ENCODE measurements at regions not wholly inside any gene's neighbourhood (a gene's known extent, or its start where the extent isn't known, plus 50 kb on each side); places are given as distances from the start of the nearest gene placed in this dataset.
A peak's percentile ranks its signal among the peaks of the same experiment; 100 is the strongest.
"Not testable (repeated sequence)": the region's sequence is repeated elsewhere in the genome, so short reads cannot be mapped to it uniquely, and the experiment has no call there.

- Histone ChIP-seq H3K27ac (peak overlapping the region in 2 of 4 donors; percentile 18 to 23), H3K4me1 (peaks cover 0 to 3% (median 0%) of the 10 kb centered on the region in 4 donors), H3K4me3 (no peak overlapping the region), H3K36me3 (no peaks in the 10 kb centered on the region), H3K27me3 (no peaks in the 10 kb centered on the region), H3K9me3 (peaks cover 0 to 6% (median 0%) of the 10 kb centered on the region in 4 donors)
- TF ChIP-seq EP300 (IDR thresholded peaks at IDR 0.05), result peak in 1 of 2 donors; percentile 70
- no peak for TF ChIP-seq POLR2A (IDR thresholded peaks at IDR 0.05)
- 66 to 72% methylated on average over 3 of the region's 3 CpGs for WGBS, 2 donors
- peak; percentile 80 to 83 for DNase-seq (ENCODE audit: low spot score in 2 of 2)
These were observed 345.2 kb downstream of the GJA1 start for GRCh38 chr6:121780325-121781321.

GRCh38 chr6:121791396-121792315, 356.2 kb downstream of the GJA1 start:
- Histone ChIP-seq H3K9me3 (no peaks in the 10 kb centered on the region), H3K36me3 (no peaks in the 10 kb centered on the region), H3K4me3 (no peak overlapping the region), H3K27me3 (no peaks in the 10 kb centered on the region), H3K4me1 (no peaks in the 10 kb centered on the region), H3K27ac (no peak overlapping the region)
- 78% methylated on average over 6 of the region's 6 CpGs for WGBS, 2 donors
- DNase-seq (ENCODE audit: low spot score in 2 of 2), result no peak
- TF ChIP-seq CTCF (IDR thresholded peaks at IDR 0.05) (no peak), EP300 (IDR thresholded peaks at IDR 0.05) (no peak), POLR2A (IDR thresholded peaks at IDR 0.05) (no peak)

GRCh38 chr6:121794630-121795029, 359.2 kb downstream of the GJA1 start:
- no peak overlapping the region for H3K4me3 ChIP-seq
- 54 to 57% methylated on average over 2 of the region's 2 CpGs for WGBS, 2 donors
- peaks cover 0 to 13% (median 0%) of the 10 kb centered on the region in 4 donors for H3K9me3 ChIP-seq
- H3K27me3 ChIP-seq, result no peaks in the 10 kb centered on the region
- no peak for DNase-seq (ENCODE audit: low spot score in 2 of 2)
- H3K4me1 ChIP-seq, result no peaks in the 10 kb centered on the region
- no peak for TF ChIP-seq EP300 (IDR thresholded peaks at IDR 0.05)
- no peak for TF ChIP-seq CTCF (IDR thresholded peaks at IDR 0.05)
- TF ChIP-seq POLR2A (IDR thresholded peaks at IDR 0.05), result no peak
- H3K27ac ChIP-seq, result no peak overlapping the region
- no peaks in the 10 kb centered on the region for H3K36me3 ChIP-seq

- peaks cover 0 to 33% (median 0%) of the 10 kb centered on the region in 4 donors for H3K9me3 ChIP-seq
- WGBS, 2 donors, result 94% methylated on average over 6 of the region's 6 CpGs
- H3K27ac ChIP-seq, result not testable (repeated sequence)
These were observed 362.2 kb downstream of the GJA1 start for GRCh38 chr6:121797598-121797997.

GRCh38 chr6:121798126-121798525, 362.7 kb downstream of the GJA1 start:
- not testable (repeated sequence) for DNase-seq (ENCODE audit: low spot score in 2 of 2); H3K36me3 ChIP-seq; H3K4me3 ChIP-seq; H3K4me1 ChIP-seq; H3K27me3 ChIP-seq; H3K27ac ChIP-seq
- 52 to 72% methylated on average over 1 of the region's 1 CpG for WGBS, 2 donors
- peaks cover 0 to 33% (median 0%) of the 10 kb centered on the region in 4 donors for H3K9me3 ChIP-seq

More at GRCh38 chr6:121797598-121797997, 362.2 kb downstream of the GJA1 start:
- H3K4me3 ChIP-seq; DNase-seq (ENCODE audit: low spot score in 2 of 2); H3K4me1 ChIP-seq; H3K36me3 ChIP-seq; H3K27me3 ChIP-seq: not testable (repeated sequence)

- TF ChIP-seq CTCF (IDR thresholded peaks at IDR 0.05) (no peak), POLR2A (IDR thresholded peaks at IDR 0.05) (no peak), EP300 (IDR thresholded peaks at IDR 0.05) (no peak)
- Histone ChIP-seq H3K27ac (no peak overlapping the region), H3K4me1 (no peaks in the 10 kb centered on the region)
These were observed 364.1 kb downstream of the GJA1 start for GRCh38 chr6:121799574-121799973.

More at GRCh38 chr6:121799574-121799973, 364.1 kb downstream of the GJA1 start:
- no peak overlapping the region for H3K4me3 ChIP-seq
- H3K9me3 ChIP-seq, result peaks cover 0 to 33% (median 0%) of the 10 kb centered on the region in 4 donors
- H3K27me3 ChIP-seq, result no peaks in the 10 kb centered on the region
- no peak for DNase-seq (ENCODE audit: low spot score in 2 of 2)
- H3K36me3 ChIP-seq, result no peaks in the 10 kb centered on the region

Measured in tibial nerve (tissue), 4 donors.